ELF-1 (cell line): ENCODE measurements at regions not wholly inside any gene's neighbourhood (a gene's known extent, or its start where the extent isn't known, plus 50 kb on each side); places are given as distances from the start of the nearest gene placed in this dataset.

Experiments
- DNase-seq: peaks from one replicate; pipeline ENCODE4 v3.0.0-alpha.2; 2016; ENCODE audit warnings: low read depth, low spot score

- no peak for DNase-seq
These were observed 620.9 kb upstream of the UBE2E2 start for GRCh38 chr3:22582266-22582665.

GRCh38 chr3:22585504-22585903, 617.6 kb upstream of the UBE2E2 start:
- peak; percentile 1 for DNase-seq

GRCh38 chr3:22585911-22586310, 617.2 kb upstream of the UBE2E2 start:
- no peak for DNase-seq

GRCh38 chr3:22587446-22587845, 615.7 kb upstream of the UBE2E2 start:
- no peak for DNase-seq

GRCh38 chr3:22593638-22594037, 609.5 kb upstream of the UBE2E2 start:
- no peak for DNase-seq

GRCh38 chr3:22594990-22595389, 608.1 kb upstream of the UBE2E2 start:
- DNase-seq: no peak

- DNase-seq: no peak
These were observed 596.7 kb upstream of the UBE2E2 start for GRCh38 chr3:22606461-22606860.

GRCh38 chr3:22606938-22607337, 596.2 kb upstream of the UBE2E2 start:
- DNase-seq: no peak

GRCh38 chr3:22608093-22608492, 595.0 kb upstream of the UBE2E2 start:
- no peak for DNase-seq

GRCh38 chr3:22608721-22609120, 594.4 kb upstream of the UBE2E2 start:
- DNase-seq: no peak

- no peak for DNase-seq
These were observed 594.0 kb upstream of the UBE2E2 start for GRCh38 chr3:22609139-22609538.

GRCh38 chr3:22612927-22613326, 590.2 kb upstream of the UBE2E2 start:
- DNase-seq: no peak

- no peak for DNase-seq
These were observed 587.3 kb upstream of the UBE2E2 start for GRCh38 chr3:22615790-22616189.

GRCh38 chr3:22617372-22617771, 585.8 kb upstream of the UBE2E2 start:
- no peak for DNase-seq

- DNase-seq: no peak
These were observed 582.6 kb upstream of the UBE2E2 start for GRCh38 chr3:22620498-22620897.

GRCh38 chr3:22621205-22621809, 581.8 kb upstream of the UBE2E2 start:
- DNase-seq: no peak

- no peak for DNase-seq
These were observed 575.1 kb upstream of the UBE2E2 start for GRCh38 chr3:22627993-22628499.

- no peak for DNase-seq
These were observed 570.6 kb upstream of the UBE2E2 start for GRCh38 chr3:22632536-22632935.

- DNase-seq: no peak
These were observed 568.7 kb upstream of the UBE2E2 start for GRCh38 chr3:22634433-22634832.

- DNase-seq: no peak
These were observed 543.3 kb upstream of the UBE2E2 start for GRCh38 chr3:22659651-22660475.

GRCh38 chr3:22660606-22661005, 542.5 kb upstream of the UBE2E2 start:
- no peak for DNase-seq

GRCh38 chr3:22661121-22661700, 541.9 kb upstream of the UBE2E2 start:
- DNase-seq: no peak

GRCh38 chr3:22665528-22665927, 537.6 kb upstream of the UBE2E2 start:
- DNase-seq: no peak
